DND-41 (cell line): ENCODE measurements at regions not wholly inside any gene's neighbourhood (a gene's known extent, or its start where the extent isn't known, plus 50 kb on each side); places are given as distances from the start of the nearest gene placed in this dataset.

Source experiments
- ATAC-seq: fragments of 200-7000 bp; cut with Tn5 transposase; 3 replicates; pipeline ENCODE4 v1.9.1; 2021; ENCODE audit warnings: low read depth; ENCODE audit not compliant: insufficient read depth
- DNase-seq: peaks from one replicate; pipeline ENCODE4 v3.0.0-alpha.2; 2020
- H2AFZ ChIP-seq: 2 replicates; pipeline ENCODE4 v1.6.0; 2012; ENCODE audit warnings: low read depth, low read length
- H3K27ac ChIP-seq: 2 replicates; pipeline ENCODE4 v1.5.1; 2012; ENCODE audit warnings: low read length, inconsistent platforms
- H3K27me3 ChIP-seq: fragments of 200-600 bp; sonication (generic); 2 replicates; pipeline ENCODE4 v1.6.0; 2012; ENCODE audit warnings: low read length, mild to moderate bottlenecking, inconsistent platforms; ENCODE audit not compliant: insufficient read depth, poor library complexity
- H3K36me3 ChIP-seq: 2 replicates; pipeline ENCODE4 v1.5.1; 2012; ENCODE audit warnings: low read length, inconsistent platforms; ENCODE audit not compliant: insufficient read depth
- H3K4me1 ChIP-seq: 2 replicates; pipeline ENCODE4 v1.5.1; 2012; ENCODE audit warnings: mild to moderate bottlenecking, low read length; ENCODE audit not compliant: insufficient read depth
- H3K4me2 ChIP-seq: 2 replicates; pipeline ENCODE4 v1.6.0; 2012; ENCODE audit warnings: mild to moderate bottlenecking, moderate library complexity, low read length, inconsistent platforms; ENCODE audit not compliant: insufficient read depth
- H3K4me3 ChIP-seq, 2 experiments: fragments of 200-600 bp in 1 of 2; shearing (Covaris generic) in 1 of 2; 2 replicates each; pipeline ENCODE4 v1.5.1; 2012 to 2016; ENCODE audit warnings: inconsistent platforms in 2 of 2, low read length in 2 of 2, mild to moderate bottlenecking in 2 of 2, low read depth in 1 of 2, moderate library complexity in 1 of 2
- H3K79me2 ChIP-seq: 2 replicates; pipeline ENCODE4 v1.6.0; 2012; ENCODE audit warnings: low read length, inconsistent platforms; ENCODE audit not compliant: insufficient read depth
- H3K9ac ChIP-seq: 2 replicates; pipeline ENCODE4 v1.6.0; 2012; ENCODE audit warnings: low read depth, mild to moderate bottlenecking, inconsistent platforms, low read length, moderate library complexity
- H3K9me3 ChIP-seq: 2 replicates; pipeline ENCODE4 v1.5.1; 2012; ENCODE audit warnings: low read length, moderate library complexity, mild to moderate bottlenecking, inconsistent platforms; ENCODE audit not compliant: insufficient read depth, severe bottlenecking
- H4K20me1 ChIP-seq: 2 replicates; pipeline ENCODE4 v1.6.0; 2012; ENCODE audit warnings: low read length; ENCODE audit not compliant: insufficient read depth
- EZH2 ChIP-seq: IDR thresholded peaks from 3 replicates; pipeline ENCODE4 v1.6.1; 2012; ENCODE audit warnings: borderline replicate concordance, low read depth, mild to moderate bottlenecking, moderate library complexity, low read length, inconsistent platforms; ENCODE audit not compliant: severe bottlenecking
- TF ChIP-seq, protein P1 (sequence below): IDR thresholded peaks from 2 replicates; pipeline ENCODE4 v1.5.1; 2012; ENCODE audit warnings: borderline replicate concordance, low read length, moderate library complexity, mild to moderate bottlenecking; ENCODE audit not compliant: poor library complexity, severe bottlenecking; ENCODE audit errors: extremely low read depth

DNA sequence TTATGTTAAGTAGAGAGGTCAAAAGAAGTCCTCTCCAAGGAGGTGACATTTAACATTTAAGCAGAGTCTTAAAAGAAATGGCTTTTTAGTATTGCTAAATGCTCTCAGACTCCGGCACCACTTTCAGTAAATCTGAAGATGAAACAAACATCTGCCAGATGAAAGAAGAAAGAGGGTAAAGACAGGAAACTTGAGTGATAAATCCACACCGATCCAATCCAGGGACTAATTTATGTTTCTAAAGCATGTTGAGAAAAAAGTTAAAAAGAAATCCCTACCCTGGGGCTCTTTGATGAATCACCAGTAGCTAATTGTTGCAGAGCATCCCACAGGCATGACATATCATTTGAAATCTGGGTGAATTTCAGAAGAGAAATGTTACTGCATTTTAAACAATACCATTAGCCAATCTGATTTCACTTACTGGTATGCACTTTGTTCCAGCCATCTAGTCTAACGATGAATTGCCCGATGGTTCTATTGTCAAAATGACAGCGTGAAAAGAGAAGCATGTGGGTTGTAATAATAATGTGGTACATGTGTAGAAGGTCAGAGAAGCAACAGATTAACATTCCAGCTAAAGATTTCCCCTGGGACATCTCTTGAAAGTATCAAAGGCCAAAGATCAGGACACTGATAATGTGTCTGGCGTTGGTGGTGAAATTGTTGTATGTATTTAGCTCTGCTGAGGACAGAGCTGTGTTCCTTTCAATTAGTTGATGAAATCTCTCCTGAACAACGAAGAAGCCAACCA is 485.7 kb downstream of the CSNK1G3 start:
- Histone ChIP-seq H3K27me3 (no peaks in the 10 kb centered on the region), H3K4me1 (peaks cover 28% of the 10 kb centered on the region), H3K4me3 (no peak overlapping the region), H3K79me2 (no peaks in the 10 kb centered on the region), H2AFZ (no peak overlapping the region), H3K9ac (no peak overlapping the region), H4K20me1 (no peaks in the 10 kb centered on the region), H3K9me3 (no peaks in the 10 kb centered on the region), H3K36me3 (no peaks in the 10 kb centered on the region), H3K4me2 (peak overlapping the region; percentile 18), H3K27ac (0 out of 2 replicates have a peak overlapping the region, but pooled peaks have one; percentile 5)
- TF ChIP-seq, protein P1, sequence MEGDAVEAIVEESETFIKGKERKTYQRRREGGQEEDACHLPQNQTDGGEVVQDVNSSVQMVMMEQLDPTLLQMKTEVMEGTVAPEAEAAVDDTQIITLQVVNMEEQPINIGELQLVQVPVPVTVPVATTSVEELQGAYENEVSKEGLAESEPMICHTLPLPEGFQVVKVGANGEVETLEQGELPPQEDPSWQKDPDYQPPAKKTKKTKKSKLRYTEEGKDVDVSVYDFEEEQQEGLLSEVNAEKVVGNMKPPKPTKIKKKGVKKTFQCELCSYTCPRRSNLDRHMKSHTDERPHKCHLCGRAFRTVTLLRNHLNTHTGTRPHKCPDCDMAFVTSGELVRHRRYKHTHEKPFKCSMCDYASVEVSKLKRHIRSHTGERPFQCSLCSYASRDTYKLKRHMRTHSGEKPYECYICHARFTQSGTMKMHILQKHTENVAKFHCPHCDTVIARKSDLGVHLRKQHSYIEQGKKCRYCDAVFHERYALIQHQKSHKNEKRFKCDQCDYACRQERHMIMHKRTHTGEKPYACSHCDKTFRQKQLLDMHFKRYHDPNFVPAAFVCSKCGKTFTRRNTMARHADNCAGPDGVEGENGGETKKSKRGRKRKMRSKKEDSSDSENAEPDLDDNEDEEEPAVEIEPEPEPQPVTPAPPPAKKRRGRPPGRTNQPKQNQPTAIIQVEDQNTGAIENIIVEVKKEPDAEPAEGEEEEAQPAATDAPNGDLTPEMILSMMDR: no peak
- TF ChIP-seq EZH2: no peak
- no peak for DNase-seq
- ATAC-seq: peak; percentile 66

DNA sequence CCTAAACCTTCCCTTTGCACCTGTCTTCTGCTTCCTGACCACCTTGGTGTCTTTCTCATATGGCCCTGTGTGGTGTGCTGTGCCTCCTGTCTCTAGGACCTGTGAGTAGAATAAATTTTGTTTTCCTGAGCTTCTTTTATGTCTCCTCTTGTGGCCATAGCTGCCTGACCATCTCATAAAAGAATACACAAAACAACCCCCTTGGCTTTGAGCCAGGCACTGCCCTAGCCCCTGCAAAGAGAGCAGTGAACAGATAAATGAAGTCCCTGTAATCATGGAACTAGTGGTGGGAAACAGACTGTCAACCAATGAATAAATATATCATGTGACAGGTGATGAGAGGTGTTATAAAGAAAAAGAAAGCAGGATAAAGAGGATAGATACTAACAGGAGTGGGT is 485.1 kb downstream of the CSNK1G3 start:
- H3K4me1 ChIP-seq: peaks cover 28% of the 10 kb centered on the region
- ATAC-seq: peak; percentile 24; the same call in 1 of the 3 replicates
- H3K27ac ChIP-seq: 0 out of 2 replicates have a peak overlapping the region, but pooled peaks have one; percentile 5
- DNase-seq: no peak
- peak overlapping the region; percentile 18 for H3K4me2 ChIP-seq
- no peak overlapping the region for H3K4me3 ChIP-seq
- no peaks in the 10 kb centered on the region for H3K36me3 ChIP-seq
- H3K79me2 ChIP-seq: no peaks in the 10 kb centered on the region
- TF ChIP-seq, protein P1: no peak
- no peak for TF ChIP-seq EZH2
- H4K20me1 ChIP-seq: no peaks in the 10 kb centered on the region
- no peaks in the 10 kb centered on the region for H3K27me3 ChIP-seq
- no peak overlapping the region for H3K9ac ChIP-seq
- no peak overlapping the region for H2AFZ ChIP-seq
- H3K9me3 ChIP-seq: no peaks in the 10 kb centered on the region

DNA sequence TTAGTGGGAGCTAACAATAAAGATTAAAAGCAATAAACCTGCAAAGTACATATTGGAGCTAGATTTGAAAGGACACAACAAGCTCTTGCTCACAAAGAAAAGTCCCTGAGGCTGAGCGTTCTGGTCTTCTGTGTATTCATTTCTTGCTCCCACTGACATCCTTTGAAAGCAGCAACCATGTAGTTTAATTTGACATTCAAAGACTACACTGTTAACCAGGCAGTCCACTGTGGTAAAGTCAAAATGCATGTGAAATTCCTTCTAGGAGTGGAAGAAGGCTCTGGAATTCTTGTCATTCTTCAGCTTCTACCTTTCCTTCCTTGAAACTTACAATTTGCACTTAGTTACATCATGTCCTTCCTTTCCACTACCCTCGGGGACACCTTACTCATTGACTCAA is 480.7 kb downstream of the CSNK1G3 start:
- H3K4me3 ChIP-seq: no peak overlapping the region
- no peak overlapping the region for H3K4me2 ChIP-seq
- no peaks in the 10 kb centered on the region for H4K20me1 ChIP-seq
- peaks cover 18% of the 10 kb centered on the region for H3K4me1 ChIP-seq
- ATAC-seq (no peak), DNase-seq (no peak)
- H3K9me3 ChIP-seq: peaks cover 3% of the 10 kb centered on the region
- H3K27ac ChIP-seq: no peak overlapping the region
- no peak overlapping the region for H2AFZ ChIP-seq
- TF ChIP-seq, protein P1: no peak
- no peak for TF ChIP-seq EZH2
- H3K36me3 ChIP-seq: no peaks in the 10 kb centered on the region
- H3K9ac ChIP-seq: no peak overlapping the region
- no peaks in the 10 kb centered on the region for H3K27me3 ChIP-seq
- H3K79me2 ChIP-seq: no peaks in the 10 kb centered on the region

DNA sequence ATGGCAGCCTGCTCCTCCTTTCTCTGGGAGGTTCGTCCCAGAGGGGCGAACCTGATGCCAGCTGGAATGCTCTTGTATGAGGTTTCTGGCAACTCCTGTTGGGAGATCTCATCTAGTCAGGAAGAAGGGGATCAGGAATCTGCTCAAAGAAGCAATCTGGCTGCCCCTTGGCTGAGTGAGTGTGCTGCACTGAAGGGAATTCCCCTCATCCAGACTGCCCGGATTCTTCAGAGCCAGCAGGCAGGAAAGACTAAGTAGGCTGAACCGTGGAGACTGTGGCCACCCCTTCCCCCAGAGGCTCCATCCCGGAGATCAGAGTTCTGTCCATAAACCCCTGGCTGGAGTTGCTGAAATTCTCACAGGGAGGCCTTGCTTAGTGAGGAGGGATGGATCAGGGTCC is 476.0 kb downstream of the CSNK1G3 start:
- Histone ChIP-seq H3K36me3 (no peaks in the 10 kb centered on the region), H3K79me2 (no peaks in the 10 kb centered on the region), H4K20me1 (no peaks in the 10 kb centered on the region), H3K4me2 (no peak overlapping the region), H3K4me3 (no peak overlapping the region), H3K27me3 (no peaks in the 10 kb centered on the region), H3K9me3 (peaks cover 3% of the 10 kb centered on the region), H3K4me1 (no peaks in the 10 kb centered on the region), H2AFZ (no peak overlapping the region), H3K9ac (no peak overlapping the region), H3K27ac (no peak overlapping the region)
- DNase-seq (no peak), ATAC-seq (no peak)
- no peak for TF ChIP-seq EZH2
- TF ChIP-seq, protein P1: no peak
